HG02763 (cell line): ENCODE measurements at regions not wholly inside any gene's neighbourhood (a gene's known extent, or its start where the extent isn't known, plus 50 kb on each side); places are given as distances from the start of the nearest gene placed in this dataset.

Experiments used
- ATAC-seq: cut with Tn5 transposase; IDR thresholded peaks from one replicate; pipeline ENCODE4 v1.9.1; 2021; ENCODE audit warnings: mild to moderate bottlenecking, moderate library complexity; ENCODE audit not compliant: unreplicated experiment

- no peak for ATAC-seq
Measured at GRCh38 chr12:102540815-102541385, 60.5 kb upstream of the IGF1 start.

- no peak for ATAC-seq
Measured at GRCh38 chr12:102539651-102540553, 59.5 kb upstream of the IGF1 start.

GRCh38 chr12:102535306-102535705, 54.9 kb upstream of the IGF1 start:
- ATAC-seq: no peak

- ATAC-seq: no peak
Measured at GRCh38 chr12:102534899-102535298, 54.5 kb upstream of the IGF1 start.

GRCh38 chr12:102533483-102534215, 53.3 kb upstream of the IGF1 start:
- no peak for ATAC-seq
